HEK293 (cell line): ENCODE measurements at regions not wholly inside any gene's neighbourhood (a gene's known extent, or its start where the extent isn't known, plus 50 kb on each side); places are given as distances from the start of the nearest gene placed in this dataset.

Source experiments
- CTCF ChIA-PET: fragments of 350-600 bp; formaldehyde crosslinking; extraction: SDS; loops from one replicate; lab custom pipeline; 2021; ENCODE audit warnings: antibody characterized with exemption; lab: Yijun Ruan, JAX
- POLR2A ChIA-PET: fragments of 300-600 bp; formaldehyde crosslinking; extraction: SDS; loops from one replicate; lab custom pipeline; 2020; ENCODE audit warnings: antibody characterized with exemption, inconsistent platforms; lab: Yijun Ruan, JAX
- H3K27ac ChIP-seq: fragments of 200-500 bp; sonication (Bioruptor generic); 2 replicates; pipeline ENCODE4 v1.5.1; 2014; ENCODE audit warnings: low read depth, low read length, control low read depth, inconsistent platforms; ENCODE audit errors: extremely low read depth
- H3K36me3 ChIP-seq, 2 experiments: fragments of 200-500 bp in 1 of 2; sonication (Bioruptor generic) in 1 of 2; 1 replicate in 1 of 2; 2 replicates in 1 of 2; pipeline ENCODE4 v1.5.1; 2014 to 2017; ENCODE audit warnings: inconsistent platforms in 2 of 2, low read length in 2 of 2; ENCODE audit not compliant: control insufficient read depth in 2 of 2, insufficient read depth in 1 of 2
- H3K4me1 ChIP-seq: fragments of 200-500 bp; sonication (Bioruptor generic); 2 replicates; pipeline ENCODE4 v1.5.1; 2014; ENCODE audit warnings: mild to moderate bottlenecking, low read length, inconsistent platforms; ENCODE audit not compliant: control insufficient read depth, insufficient read depth
- H3K4me3 ChIP-seq: 2 replicates; pipeline ENCODE4 v1.5.1; 2011; ENCODE audit warnings: low read depth, mild to moderate bottlenecking, control low read depth, low read length, moderate library complexity
- H3K9me3 ChIP-seq: fragments of 200-500 bp; sonication (Bioruptor generic); 2 replicates; pipeline ENCODE4 v1.5.1; 2014; ENCODE audit warnings: low read depth, low read length, inconsistent platforms; ENCODE audit not compliant: control insufficient read depth, insufficient read depth
- EGR2 ChIP-seq: fragments of 450-650 bp; formaldehyde crosslinking; IDR thresholded peaks from 2 replicates; pipeline ENCODE4 v1.5.1; 2016; ENCODE audit warnings: low read depth, missing biosample characterization, missing genetic modification characterization
- KLF8 ChIP-seq: fragments of 450-650 bp; formaldehyde crosslinking; IDR thresholded peaks from 2 replicates; pipeline ENCODE4 v1.5.1; 2016; ENCODE audit warnings: missing biosample characterization, missing genetic modification characterization
- PBX3 ChIP-seq: sonication (generic); formaldehyde crosslinking; IDR thresholded peaks from 2 replicates; pipeline ENCODE4 v1.8.1; 2022; ENCODE audit warnings: mild to moderate bottlenecking, moderate library complexity, missing genetic modification reagents
- SCRT1 ChIP-seq: fragments of 450-650 bp; formaldehyde crosslinking; IDR thresholded peaks from 2 replicates; pipeline ENCODE4 v1.5.1; 2016; ENCODE audit warnings: missing biosample characterization, missing genetic modification characterization, borderline replicate concordance
- TRIM28 ChIP-seq: IDR thresholded peaks from 2 replicates; pipeline ENCODE4 v1.6.1; 2011; ENCODE audit warnings: low read length, control low read depth, borderline replicate concordance
- ZBTB10 ChIP-seq: fragments of 450-650 bp; formaldehyde crosslinking; IDR thresholded peaks from 2 replicates; pipeline ENCODE4 v1.5.1; 2016; ENCODE audit warnings: missing biosample characterization, missing genetic modification characterization
- ZBTB20 ChIP-seq: fragments of 450-650 bp; formaldehyde crosslinking; IDR thresholded peaks from 2 replicates; pipeline ENCODE4 v1.5.1; 2016; ENCODE audit warnings: missing biosample characterization, missing genetic modification characterization
- ZBTB49 ChIP-seq: fragments of 450-650 bp; formaldehyde crosslinking; IDR thresholded peaks from 2 replicates; pipeline ENCODE4 v1.5.1; 2016; ENCODE audit warnings: missing biosample characterization, missing genetic modification characterization, low read depth
- ZNF16 ChIP-seq: fragments of 450-650 bp; formaldehyde crosslinking; IDR thresholded peaks from 2 replicates; pipeline ENCODE4 v1.5.1; 2016; ENCODE audit warnings: low read depth, missing biosample characterization, missing genetic modification characterization
- ZNF214 ChIP-seq: fragments of 450-650 bp; formaldehyde crosslinking; IDR thresholded peaks from 2 replicates; pipeline ENCODE4 v1.5.1; 2017; ENCODE audit warnings: missing biosample characterization, mild to moderate bottlenecking, missing genetic modification characterization, borderline replicate concordance
- ZNF266 ChIP-seq: fragments of 450-650 bp; formaldehyde crosslinking; IDR thresholded peaks from 2 replicates; pipeline ENCODE4 v1.5.1; 2016; ENCODE audit warnings: missing biosample characterization, missing genetic modification characterization, low read depth
- ZNF274 ChIP-seq, 2 experiments: fragments of 200-500 bp in 1 of 2; fragments of 450-650 bp in 1 of 2; sonication (Bioruptor generic) in 1 of 2; formaldehyde crosslinking in 1 of 2; IDR thresholded peaks; 2 replicates each; pipeline versions ENCODE4 v1.5.1 to v1.6.1; 2014 to 2016; ENCODE audit warnings: borderline replicate concordance in 1 of 2, inconsistent platforms in 1 of 2, low read length in 1 of 2, missing biosample characterization in 1 of 2, missing genetic modification characterization in 1 of 2
- ZNF518A ChIP-seq: fragments of 450-650 bp; formaldehyde crosslinking; conservative IDR thresholded peaks from 2 replicates; pipeline ENCODE4 v1.5.1; 2016; ENCODE audit warnings: low read depth, missing biosample characterization, missing genetic modification characterization
- ZNF521 ChIP-seq: fragments of 450-650 bp; formaldehyde crosslinking; IDR thresholded peaks from 2 replicates; pipeline ENCODE4 v1.5.1; 2017; ENCODE audit warnings: missing biosample characterization, mild to moderate bottlenecking, missing genetic modification characterization
- ZNF529 ChIP-seq: fragments of 450-650 bp; formaldehyde crosslinking; IDR thresholded peaks from 2 replicates; pipeline ENCODE4 v1.5.1; 2017; ENCODE audit warnings: missing genetic modification characterization, missing biosample characterization; ENCODE audit not compliant: insufficient replicate concordance
- ZNF558 ChIP-seq: fragments of 450-650 bp; formaldehyde crosslinking; IDR thresholded peaks from 2 replicates; pipeline ENCODE4 v1.5.1; 2016; ENCODE audit warnings: missing biosample characterization, missing genetic modification characterization
- ZNF768 ChIP-seq: fragments of 450-650 bp; formaldehyde crosslinking; IDR thresholded peaks from 2 replicates; pipeline ENCODE4 v1.5.1; 2018; ENCODE audit warnings: missing biosample characterization, mild to moderate bottlenecking, missing genetic modification characterization
- ZNF792 ChIP-seq: fragments of 450-650 bp; formaldehyde crosslinking; IDR thresholded peaks from 2 replicates; pipeline ENCODE4 v1.5.1; 2016; ENCODE audit warnings: missing biosample characterization, missing genetic modification characterization

GRCh38 chr2:6759689-6760088 lies 106.0 kb downstream of the CMPK2 start:
- TF ChIP-seq EGR2 (tag by site-specific recombination) (0 out of 2 replicates have a peak, but pooled peaks have one; percentile 26), TRIM28 (no peak), KLF8 (no peak)
- ChIA-PET POLR2A (no interaction called here), CTCF (no interaction called here)
- Histone ChIP-seq H3K27ac (no peak overlapping the region), H3K9me3 (no peaks in the 10 kb centered on the region), H3K4me1 (no peaks in the 10 kb centered on the region), H3K4me3 (no peak overlapping the region), H3K36me3 (no peaks in the 10 kb centered on the region)

- TF ChIP-seq ZNF214 (tag by site-specific recombination) = no peak
- no peak for TF ChIP-seq ZBTB20 (tag by site-specific recombination)
- no peak for TF ChIP-seq ZNF768 (tag by site-specific recombination)
- TF ChIP-seq ZNF16 (tag by site-specific recombination) = no peak
- TF ChIP-seq ZNF274 (IDR thresholded peaks at IDR 0.05; ENCODE audit: low read length) = no peak
- TF ChIP-seq ZNF274 (tag by site-specific recombination; IDR thresholded peaks at IDR 0.05; ENCODE audit: borderline replicate concordance) = no peak
- no peak for TF ChIP-seq PBX3 (CRISPR knock-in tag)
- no peak for TF ChIP-seq ZBTB49 (tag by site-specific recombination)
- TF ChIP-seq ZNF792 = no peak
- no peak for TF ChIP-seq ZNF518A
- no peak for TF ChIP-seq ZNF529
- no peak for TF ChIP-seq ZBTB10
- no peak for TF ChIP-seq ZNF521 (tag by site-specific recombination)
- TF ChIP-seq SCRT1 (tag by site-specific recombination) = no peak
- TF ChIP-seq ZNF266 = no peak
- no peak for TF ChIP-seq ZNF558
- POLR2A ChIA-PET = no interaction called here
- Histone ChIP-seq H3K4me1 (no peaks in the 10 kb centered on the region), H3K9me3 (no peaks in the 10 kb centered on the region), H3K4me3 (no peak overlapping the region), H3K36me3 (no peaks in the 10 kb centered on the region), H3K27ac (no peak overlapping the region)
- CTCF ChIA-PET = interaction anchor here (1.4 kb wide), 1 partner anchor 12 kb away, joined by 4 read pairs; no protein-coding TSS in a partner anchor
These were observed 105.6 kb downstream of the CMPK2 start for GRCh38 chr2:6760132-6760531.
